Uterus (tissue), 2 donors: ENCODE measurements at regions not wholly inside any gene's neighbourhood (a gene's known extent, or its start where the extent isn't known, plus 50 kb on each side); places are given as distances from the start of the nearest gene placed in this dataset.

Experiments
- CTCF ChIP-seq, 4 experiments: fragments of 200-600 bp in 2 of 4; fragments of 450-650 bp in 2 of 4; sonication (generic) in 2 of 4; IDR thresholded peaks; one replicate each; pipeline ENCODE4 v1.5.1; 2016 to 2019; ENCODE audit warnings: antibody characterized with exemption in 4 of 4, mild to moderate bottlenecking in 2 of 4, moderate library complexity in 1 of 4
- POLR2A ChIP-seq, 2 donors: fragments of 450-650 bp; IDR thresholded peaks; one replicate each; pipeline ENCODE4 v1.6.1; 2016; ENCODE audit warnings: antibody characterized with exemption in 2 of 2, mild to moderate bottlenecking in 1 of 2, moderate library complexity in 1 of 2

GRCh38 chr2:16184341-16184890 lies 244.1 kb downstream of the MYCN start:
- no peak for TF ChIP-seq POLR2A (IDR thresholded peaks at IDR 0.05)
- TF ChIP-seq CTCF (IDR thresholded peaks at IDR 0.05) = no peak
